ENCODE measurements at regions not wholly inside any gene's neighbourhood (a gene's known extent, or its start where the extent isn't known, plus 50 kb on each side); places are given as distances from the start of the nearest gene placed in this dataset.

GRCh38 chr13:84497613-84498012, 615.3 kb upstream of the SLITRK1 start:
- TF ChIP-seq POLR2A (IDR thresholded peaks at IDR 0.05): no peak
- TF ChIP-seq CTCF (IDR thresholded peaks at IDR 0.05 in 8 of 11, conservative IDR thresholded peaks at IDR 0.05 in 3 of 11): no peak
- no peak for TF ChIP-seq POLR2AphosphoS5 (IDR thresholded peaks at IDR 0.05)
